ENCODE measurements at regions not wholly inside any gene's neighbourhood (a gene's known extent, or its start where the extent isn't known, plus 50 kb on each side); places are given as distances from the start of the nearest gene placed in this dataset.

DNA sequence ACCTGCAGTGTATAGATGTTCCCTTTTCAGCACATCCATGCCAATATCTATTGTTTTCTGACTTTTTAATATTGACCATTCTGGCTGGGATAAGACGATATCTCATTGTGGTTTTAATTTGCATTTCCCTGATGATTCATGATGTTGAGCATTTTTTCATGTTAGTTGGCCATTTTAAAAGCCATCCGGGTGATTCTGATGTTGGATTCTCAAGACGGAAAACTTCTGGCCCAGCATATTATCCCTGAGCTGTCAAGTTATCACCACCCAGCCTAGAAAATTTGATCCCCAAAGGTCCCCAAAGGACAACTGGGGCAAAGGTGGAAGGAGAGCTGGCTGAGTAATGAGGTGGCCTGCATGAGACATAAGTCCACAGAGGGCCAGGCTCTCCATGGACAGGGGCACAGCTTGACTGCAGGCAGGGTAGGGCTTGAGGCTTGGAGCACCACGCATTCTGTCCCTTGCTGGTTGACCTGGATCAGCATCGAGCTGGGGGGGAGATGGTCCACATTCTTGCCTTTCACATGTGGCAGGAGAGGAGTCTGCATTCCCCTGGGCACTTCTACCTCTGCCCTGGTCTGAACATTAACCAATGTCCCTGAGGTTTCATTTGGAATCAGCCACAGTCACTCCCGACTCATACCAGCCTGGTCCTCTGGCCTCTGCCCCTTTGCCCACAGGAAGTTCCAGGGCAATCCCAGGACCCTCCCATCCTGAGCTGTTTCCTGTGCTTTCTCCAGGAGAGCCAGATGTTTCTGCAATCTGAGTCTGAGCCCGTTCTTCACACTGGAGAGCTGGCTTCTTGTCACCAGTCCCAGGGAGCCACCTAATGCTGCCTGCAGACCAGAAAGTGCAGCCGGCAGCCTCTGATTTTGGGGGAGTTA is 69.2 kb downstream of the ISG20 start:
- DNase-seq (ENCODE audit: low spot score) = no peak

DNA sequence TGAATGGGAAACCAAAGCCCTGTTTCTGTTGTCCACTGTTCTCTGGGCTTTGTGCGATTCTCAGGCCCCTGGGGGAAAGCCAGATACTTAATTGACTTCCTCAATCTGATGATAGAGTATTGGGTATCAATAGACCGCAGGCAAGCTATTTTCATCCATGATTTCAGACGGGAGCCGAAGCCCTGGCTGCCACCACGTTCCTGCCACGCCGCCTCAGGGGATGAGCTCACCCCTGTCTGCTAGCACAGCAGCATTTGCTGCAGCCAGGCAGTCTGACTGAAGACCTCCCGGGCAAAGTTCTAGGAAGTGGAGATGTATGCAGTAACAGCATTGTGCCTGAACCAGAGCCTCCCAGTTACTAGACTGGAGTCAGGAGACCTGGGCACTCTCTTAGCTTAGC is 69.8 kb downstream of the ISG20 start:
- peak; percentile 87 for DNase-seq (ENCODE audit: low spot score)

DNA sequence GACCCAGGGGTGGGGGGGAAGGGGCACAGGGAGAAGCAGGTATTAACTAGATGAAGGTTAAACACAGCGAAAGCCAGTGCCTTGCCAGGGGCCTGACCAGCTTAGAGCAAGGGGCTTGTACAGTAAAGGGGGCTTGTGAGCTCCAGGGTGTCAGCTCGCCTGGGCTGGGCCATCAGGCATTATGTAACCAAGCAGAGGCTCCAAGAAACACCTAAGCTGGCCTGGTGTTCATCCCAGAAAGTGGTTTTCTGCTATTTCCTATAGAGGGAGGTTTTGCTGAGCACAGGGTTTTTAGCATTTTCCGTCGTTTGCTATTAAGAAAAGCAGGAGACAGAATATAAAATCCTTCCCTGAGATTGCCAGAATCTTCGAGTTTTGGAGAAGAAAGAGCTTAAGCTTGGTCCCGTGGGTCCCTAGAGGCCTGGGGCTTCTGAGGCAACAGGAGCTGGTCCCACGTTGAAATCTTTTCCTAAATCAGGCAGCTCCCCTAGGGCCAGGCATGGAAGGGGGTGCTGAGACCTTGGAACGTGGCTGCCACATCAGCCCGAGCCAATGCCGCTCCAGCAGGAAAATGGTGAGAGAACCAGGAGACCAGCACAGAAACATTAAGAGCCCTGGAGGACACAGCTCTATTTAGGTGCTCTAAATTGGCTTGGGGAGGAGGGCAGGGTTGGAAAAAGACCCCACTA is 71.4 kb downstream of the ISG20 start:
- DNase-seq (ENCODE audit: low spot score) = peak; percentile 65

DNA sequence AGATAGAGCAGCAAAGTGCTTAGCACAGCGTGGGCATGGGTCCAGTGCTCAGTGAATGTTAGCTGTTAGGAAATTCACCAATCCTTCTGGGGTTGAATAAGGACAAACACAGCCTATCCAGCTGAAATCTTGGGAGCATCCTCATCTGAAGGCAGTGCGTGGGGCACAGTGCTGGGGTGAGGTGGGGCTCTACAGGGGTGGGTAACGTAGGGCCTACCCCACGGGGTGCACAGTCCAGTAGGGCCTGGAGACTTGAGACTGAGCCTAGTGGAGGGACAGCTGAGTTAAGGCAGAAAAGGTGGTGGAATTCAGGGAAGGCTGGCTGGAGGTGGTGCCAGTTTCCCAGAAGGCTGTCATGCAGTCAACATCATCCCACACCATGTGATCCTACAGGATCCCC is 73.0 kb downstream of the ISG20 start:
- peak; percentile 59 for DNase-seq (ENCODE audit: low spot score)

DNA sequence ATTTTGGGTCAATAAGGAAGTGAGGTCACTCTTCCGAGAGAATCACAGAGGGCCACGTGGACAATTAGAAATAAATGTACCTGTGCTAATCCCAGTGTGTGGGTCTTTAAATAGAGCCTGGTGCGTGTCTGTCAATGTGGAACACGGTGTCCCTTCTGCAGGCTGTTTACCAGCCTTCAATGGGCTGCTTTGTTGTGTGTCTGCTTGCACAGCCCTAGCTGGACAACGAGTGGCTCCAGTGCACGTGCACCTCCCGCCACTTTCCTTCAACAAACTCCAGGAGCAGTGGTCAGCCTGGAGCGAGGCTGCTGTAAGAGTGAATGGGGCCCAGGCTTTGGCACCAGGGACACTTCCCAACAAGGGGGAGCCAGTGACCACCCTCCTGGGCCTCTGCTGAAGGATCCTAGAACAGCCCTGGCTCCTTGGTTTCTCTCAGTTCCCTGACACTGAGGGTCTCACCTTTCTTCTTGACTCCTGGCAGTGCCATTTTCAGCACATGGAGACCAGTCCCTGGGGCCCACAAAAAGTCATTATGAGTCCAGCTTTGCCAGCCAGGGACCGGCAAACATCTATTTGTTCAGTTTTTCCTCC is 76.1 kb downstream of the ISG20 start:
- DNase-seq (ENCODE audit: low spot score) = peak; percentile 69

DNA sequence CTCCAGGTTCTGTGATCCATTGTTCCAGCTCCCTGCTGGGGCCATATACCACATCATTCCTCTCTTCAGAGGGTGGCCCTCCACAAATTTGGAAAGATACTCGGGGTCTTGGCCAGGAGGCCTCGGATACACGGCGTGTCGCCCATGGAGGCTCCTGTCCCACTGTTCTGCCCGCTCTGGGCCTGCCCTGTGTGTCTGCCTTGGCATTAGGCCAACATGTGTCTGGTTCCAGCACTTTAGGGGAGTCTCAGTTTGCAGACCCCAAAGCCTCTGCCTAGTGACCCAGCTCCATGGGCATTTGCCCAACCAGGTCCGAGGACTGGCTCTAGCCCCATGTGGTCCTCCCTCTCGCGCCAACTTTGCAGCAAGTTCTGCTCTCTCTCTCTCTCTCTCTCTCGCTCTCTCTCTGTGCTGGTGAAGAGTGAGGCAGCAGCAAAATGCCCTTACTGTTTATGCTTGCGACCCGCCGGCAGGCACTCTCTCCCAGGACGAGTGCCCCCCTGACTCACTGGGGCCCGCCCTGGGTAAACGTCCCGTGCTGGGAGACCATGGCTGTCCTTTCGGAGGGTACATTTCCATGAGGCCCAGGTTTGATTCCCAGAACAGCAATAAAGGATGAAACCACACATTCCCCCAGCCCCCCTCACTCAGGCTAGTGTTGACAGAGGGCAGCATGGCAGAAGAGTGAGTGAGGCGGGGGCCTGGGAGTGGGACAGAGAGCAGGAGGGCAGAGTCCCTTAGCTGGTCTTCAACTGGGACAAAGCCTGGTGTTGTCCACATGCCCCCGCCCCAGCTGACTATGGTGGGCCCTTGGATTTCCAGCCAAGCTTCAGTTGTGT is 77.9 kb downstream of the ISG20 start:
- peak; percentile 87 for DNase-seq (ENCODE audit: low spot score)

DNA sequence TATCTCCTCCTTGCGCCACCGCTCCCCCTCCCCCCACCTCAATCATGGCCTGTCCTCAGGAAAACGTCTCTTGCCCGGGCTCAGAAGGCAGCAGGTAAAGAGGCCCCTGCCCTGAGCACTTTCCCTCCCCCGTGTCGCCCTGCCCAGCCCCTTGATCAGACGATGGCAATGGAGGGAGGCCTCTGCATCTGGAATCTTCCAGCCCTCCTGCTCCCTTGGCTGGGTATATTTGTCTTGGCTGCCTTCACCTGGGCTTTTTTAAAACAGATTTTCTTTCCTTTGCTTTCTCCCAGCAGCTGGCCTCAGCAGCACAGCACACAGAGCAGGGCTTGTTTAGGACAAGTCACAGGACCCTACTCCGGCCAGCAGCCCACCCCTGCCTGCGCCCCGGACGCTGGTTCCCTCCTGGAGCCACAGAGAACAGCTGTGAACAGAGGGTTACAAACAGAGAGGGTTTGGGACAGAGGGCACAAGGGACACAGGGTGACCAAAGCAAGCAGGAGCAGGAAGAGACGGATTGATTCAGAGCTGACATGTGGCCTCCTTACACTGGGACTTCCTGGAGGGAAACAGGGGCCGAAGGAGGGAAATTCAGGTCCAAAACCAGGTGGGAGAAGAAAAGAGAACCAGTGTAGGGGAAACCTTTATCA is 78.7 kb downstream of the ISG20 start:
- peak; percentile 62 for DNase-seq (ENCODE audit: low spot score)

DNA sequence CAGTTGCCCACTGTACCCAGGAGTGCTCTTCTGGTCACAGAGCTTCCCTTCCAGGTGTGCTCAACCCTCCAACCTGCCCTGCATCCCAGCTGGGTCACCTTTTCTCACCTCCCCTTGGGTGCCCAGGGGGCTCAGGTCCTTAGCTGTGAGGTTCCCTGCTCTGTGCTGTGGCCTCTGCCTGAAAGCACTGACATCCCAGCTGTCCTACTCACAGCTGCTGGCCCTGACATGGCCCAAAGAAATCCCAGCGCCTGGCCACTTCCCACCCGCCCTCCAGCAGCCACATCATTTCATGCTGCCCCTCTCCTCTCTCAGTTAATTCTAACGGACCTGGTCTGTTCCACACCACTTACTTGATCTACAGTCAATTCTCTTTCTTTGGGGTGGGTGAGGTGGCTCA is 79.9 kb downstream of the ISG20 start:
- peak; percentile 62 for DNase-seq (ENCODE audit: low spot score)

DNA sequence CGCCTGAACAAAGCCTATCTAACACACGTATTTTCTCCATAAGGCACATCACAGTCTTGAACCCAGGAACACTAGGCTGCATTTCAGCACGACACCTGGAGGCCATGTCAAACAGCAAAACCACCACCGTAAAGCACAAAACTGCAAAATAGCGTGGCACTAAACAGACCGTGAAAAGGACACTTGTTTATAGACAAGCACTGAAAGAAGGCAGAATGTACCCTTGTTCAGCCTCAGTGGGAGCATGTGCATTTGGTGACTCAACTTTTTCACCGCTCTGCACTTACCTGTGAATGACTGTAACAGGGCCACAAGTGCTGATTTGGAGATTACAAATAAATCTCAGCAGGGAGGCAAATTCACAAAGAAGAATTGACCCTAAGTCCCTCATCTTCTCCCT is 80.8 kb downstream of the ISG20 start:
- DNase-seq (ENCODE audit: low spot score) = peak; percentile 47

DNA sequence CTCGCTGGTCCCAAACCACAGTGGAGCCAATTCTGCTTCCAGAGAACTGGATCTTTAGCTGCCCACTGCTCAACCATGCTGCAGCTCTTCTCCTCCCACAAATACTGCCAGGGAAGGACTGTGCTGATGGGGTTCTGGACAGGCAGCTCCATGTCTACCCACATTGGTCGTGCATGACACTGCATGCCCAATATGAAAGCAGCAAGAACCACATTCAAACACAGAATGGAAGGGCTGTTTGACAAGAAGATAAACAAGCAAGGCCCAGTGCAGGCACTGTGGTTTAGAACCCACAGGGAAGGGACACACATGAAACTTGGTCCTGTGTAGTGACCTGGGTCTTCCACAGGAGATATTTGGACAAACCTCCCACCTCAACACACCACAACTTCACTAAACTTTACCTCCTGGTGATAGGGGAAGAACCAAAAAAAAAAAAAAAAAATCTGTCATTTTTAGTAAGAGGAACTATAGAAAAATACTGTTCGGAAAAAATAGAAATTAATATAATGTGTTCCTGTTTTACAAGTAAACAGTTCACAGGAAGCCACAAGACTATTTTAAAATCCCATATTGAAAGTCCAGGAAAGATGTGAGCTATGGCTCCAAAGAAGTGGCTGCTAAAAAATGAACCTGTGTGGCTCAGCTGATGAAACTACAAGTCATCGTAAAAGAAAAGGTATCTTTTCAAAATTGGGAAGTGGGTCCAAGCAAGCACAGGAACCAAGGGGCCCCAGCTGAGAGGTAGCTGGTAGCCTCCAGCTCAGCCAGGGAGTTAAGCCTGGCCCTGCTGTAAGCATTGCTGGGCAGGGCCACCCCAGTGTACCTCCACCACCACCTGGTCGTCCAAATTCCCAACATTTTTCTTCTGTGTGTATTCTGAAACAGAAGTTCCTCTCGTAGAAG is 77.7 kb upstream of the ACAN start:
- peak; percentile 45 for DNase-seq (ENCODE audit: low spot score)

DNA sequence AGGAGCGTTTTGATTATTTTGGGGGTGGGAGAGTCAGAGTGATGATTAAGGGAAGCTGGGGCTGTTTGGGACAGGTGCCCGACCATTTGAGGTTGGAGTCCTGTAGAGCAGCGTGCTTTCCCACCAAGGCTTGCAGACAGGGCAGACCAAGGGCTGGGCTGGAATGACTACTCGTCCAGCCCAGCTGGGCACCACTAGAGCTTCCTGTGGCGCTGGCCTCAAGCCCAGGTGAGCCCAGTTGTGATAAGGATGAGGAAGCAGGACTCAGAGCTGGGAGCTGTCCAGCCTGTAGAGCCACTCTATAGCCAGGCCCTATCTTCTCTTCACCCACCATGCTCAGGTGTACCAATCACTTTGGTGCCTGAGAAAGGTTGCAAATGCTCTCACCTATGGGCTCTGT is 75.8 kb upstream of the ACAN start:
- DNase-seq (ENCODE audit: low spot score) = no peak

DNA sequence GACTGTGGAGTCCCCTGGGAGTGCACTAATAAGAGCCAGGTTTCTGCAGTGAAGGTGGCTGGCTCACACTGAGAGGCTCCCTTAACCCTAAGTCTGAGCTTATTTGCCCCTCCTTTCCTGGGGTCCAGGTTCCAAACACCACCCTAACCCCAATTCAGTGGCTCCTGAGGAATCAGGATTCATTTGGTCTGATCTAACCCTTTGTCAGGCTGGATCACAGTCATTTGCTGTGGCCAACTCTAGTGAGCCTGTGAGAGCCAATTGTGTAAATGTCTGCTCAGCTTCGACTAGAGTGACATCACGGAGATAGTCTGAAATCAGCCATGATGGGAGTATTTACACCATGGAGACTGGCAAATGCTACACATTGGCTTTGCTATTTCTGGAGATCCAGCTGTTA is 73.7 kb upstream of the ACAN start:
- DNase-seq (ENCODE audit: low spot score) = no peak

DNA sequence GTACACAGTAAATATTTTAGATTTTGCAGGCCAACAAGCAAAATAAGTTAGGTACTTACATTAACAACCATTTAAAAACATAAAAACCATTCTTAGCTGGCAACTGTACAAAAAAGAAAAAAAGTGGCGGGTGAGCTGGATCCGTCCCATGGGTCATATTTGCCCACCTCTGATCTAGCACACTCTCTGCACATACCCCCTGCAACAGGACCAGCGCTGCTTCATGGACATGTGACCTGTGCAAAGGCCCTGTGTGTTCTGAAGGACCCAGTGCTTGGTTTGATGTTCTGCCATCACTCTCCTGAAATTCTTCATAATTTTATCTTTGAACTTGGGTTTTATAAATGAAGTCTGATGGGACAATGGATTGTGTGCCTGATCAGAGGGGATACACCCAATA is 72.5 kb upstream of the ACAN start:
- DNase-seq (ENCODE audit: low spot score) = no peak

DNA sequence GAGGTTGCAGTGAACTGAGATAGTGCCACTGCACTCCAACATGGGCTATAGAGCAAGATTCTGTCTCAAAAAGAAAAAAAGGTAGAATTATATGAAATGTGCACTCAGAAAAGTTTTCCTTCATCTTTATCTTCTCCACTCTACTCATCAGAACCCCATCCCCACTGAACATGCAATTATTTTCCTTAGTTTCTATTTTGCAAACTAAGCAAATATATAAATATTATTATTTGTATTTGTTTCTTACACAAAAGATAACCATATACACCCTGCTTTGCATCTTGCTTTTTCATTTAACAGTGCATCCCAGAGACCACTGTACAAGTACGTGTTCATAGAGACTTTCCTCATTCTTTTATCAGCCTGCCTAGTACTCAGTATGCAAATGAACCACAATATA is 68.0 kb upstream of the ACAN start:
- no peak for DNase-seq (ENCODE audit: low spot score)

DNA sequence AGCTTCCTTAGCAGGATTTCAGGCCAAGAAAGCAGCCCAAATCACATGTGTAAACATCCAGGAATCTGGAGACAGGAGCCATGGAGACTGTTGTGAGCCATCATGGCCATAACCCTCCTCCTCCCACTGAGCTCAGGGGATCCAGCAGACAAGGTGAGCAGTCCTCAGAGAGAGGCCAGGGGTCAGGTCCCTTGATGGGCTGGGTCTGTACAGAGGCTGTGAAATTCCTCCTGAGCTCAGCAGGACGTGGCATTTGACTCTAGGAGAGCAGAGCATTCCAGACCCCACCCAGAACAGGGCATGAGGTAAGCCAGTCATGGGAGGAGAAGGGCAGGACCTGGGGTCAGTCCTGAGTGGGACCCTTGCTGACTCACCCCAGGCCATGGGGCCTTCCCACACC is 67.0 kb upstream of the ACAN start:
- DNase-seq (ENCODE audit: low spot score) = no peak

DNA sequence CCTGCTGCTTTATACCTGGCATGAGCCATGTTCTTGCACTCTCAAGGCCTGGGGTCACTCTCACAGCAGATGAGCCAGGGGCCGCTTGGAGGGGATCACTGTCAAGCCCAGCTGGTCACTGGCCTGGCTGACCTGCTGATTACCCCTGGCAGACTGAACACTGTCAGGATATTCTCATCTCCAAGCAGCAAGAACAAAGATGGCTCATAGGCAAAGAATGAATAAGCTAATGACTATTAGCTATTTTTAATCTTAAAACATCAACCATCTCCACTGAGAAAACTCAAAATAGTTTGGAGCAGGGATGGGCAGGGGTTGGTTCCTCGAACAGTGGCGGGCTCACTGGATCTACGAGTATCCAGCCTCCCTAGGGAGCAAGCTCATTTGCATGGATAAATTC is 64.4 kb upstream of the ACAN start:
- no peak for DNase-seq (ENCODE audit: low spot score)

DNA sequence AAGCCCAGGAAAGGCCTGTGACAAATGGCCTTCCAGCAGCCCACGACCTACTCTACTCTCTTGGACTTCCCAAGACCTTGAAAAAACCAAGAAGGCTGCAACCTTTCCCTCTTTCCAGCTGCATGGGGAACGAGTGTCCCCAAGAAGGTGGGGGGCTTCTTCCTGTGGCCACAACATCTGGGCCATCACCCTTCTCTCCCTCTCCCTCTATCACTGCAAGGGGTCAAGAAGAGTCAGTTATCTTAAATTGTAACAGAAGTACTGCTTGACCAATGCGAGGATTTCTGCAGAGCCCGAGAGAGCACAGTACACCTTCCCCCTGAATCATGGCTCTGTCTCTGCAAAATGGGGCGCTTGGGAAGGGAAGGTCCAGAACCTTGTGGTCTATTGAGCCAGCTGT is 63.7 kb upstream of the ACAN start:
- DNase-seq (ENCODE audit: low spot score) = no peak

DNA sequence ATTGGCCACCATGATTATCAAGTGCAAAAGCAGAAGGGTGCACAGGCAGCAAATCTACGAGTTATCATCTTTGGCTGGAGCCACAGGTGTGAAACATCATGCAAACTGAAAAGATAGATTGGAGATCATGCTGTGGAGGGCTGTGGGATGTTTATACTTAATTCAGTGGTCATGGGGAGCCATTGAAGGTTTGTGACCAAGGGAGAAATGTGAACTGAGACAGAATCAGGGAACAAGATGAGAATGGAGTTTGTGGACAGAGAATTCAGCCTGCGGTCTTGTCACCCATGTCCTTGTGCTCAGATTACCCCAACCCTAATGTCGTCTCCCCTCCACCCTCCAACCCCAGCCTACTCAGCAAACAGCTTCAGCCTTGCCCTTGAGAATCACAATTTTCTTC is 62.9 kb upstream of the ACAN start:
- DNase-seq (ENCODE audit: low spot score) = no peak

DNA sequence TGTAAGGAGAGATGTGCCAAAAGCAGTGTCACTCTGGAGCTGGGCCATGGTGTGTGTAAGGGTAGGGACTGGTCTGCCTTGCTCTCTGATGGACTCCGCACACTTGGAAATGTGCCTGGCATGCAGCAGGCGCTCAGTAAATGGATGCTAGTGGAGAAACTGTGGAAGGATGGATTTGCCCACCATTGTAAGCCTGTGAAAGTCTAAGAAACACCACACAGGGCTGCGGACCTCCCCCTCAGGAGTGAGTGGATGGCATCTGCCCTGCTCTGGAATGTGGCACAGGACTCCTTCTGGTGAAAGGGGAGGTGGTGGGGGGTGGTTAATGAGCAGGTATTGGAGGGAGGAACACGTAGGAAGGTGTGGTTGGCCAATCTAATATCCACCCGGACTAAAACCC is 62.2 kb upstream of the ACAN start:
- DNase-seq (ENCODE audit: low spot score) = no peak

DNA sequence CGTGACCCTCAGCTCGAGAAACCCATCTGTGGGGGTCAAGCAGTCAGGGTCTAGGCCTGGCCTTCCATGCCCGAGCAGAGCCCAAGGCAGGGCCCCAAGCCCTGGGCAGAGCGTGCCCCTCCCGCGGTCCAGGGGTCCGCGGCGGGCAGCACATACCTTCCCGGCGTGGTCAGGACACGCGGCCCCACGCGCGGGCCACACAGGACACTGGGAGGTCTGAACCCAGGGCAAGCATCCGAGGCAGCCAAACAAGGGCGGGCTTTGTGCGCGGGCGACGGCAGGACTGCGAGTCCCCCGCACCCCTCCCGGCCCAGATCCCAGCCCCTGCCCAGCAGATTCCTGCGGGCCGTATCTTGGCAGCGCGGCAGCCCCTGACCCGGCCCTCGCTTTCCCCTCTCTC is 61.6 kb upstream of the ACAN start:
- no peak for DNase-seq (ENCODE audit: low spot score)

All from mesenteric fat pad (tissue), 1 donor.